ENCODE measurements at regions not wholly inside any gene's neighbourhood (a gene's known extent, or its start where the extent isn't known, plus 50 kb on each side); places are given as distances from the start of the nearest gene placed in this dataset.

GRCh38 chr16:35201151-35201550, 1741.7 kb downstream of the TP53TG3F start:
- CTCF ChIA-PET (ENCODE audit: low intra/inter-chr PET ratio), result no interaction called here
- 0% methylated on average over 5 of the region's 5 CpGs for WGBS (ENCODE audit: insufficient coverage, low coverage, missing lambda C conversion rate)
- Histone ChIP-seq H2AFZ (ENCODE audit: low read depth, low read length) (no peak overlapping the region), H3K4me3 (no peak overlapping the region), H3K27ac (ENCODE audit: extremely low read depth, low read depth, low read length) (no peak overlapping the region), H3K4me2 (ENCODE audit: insufficient read depth, low read length) (no peak overlapping the region), H4K20me1 (replicated peaks; ENCODE audit: control insufficient read depth, insufficient read depth, low read length) (no peaks in the 10 kb centered on the region), H3K9me1 (ENCODE audit: control insufficient read depth, insufficient read depth, low read length) (no peaks in the 10 kb centered on the region), H3K9ac (ENCODE audit: insufficient read depth in 1 of 2, low read depth in 2 of 2, low read length in 2 of 2) (no peak overlapping the region), H3K27me3 (ENCODE audit: control insufficient read depth in 2 of 2, insufficient read depth in 2 of 2, low read length in 2 of 2) (no peaks in the 10 kb centered on the region), H3K79me2 (ENCODE audit: control insufficient read depth, insufficient read depth, low read length) (no peaks in the 10 kb centered on the region), H3K9me3 (replicated peaks; ENCODE audit: control insufficient read depth, insufficient read depth, low read depth, low read length) (no peaks in the 10 kb centered on the region), H3K4me1 (replicated peaks in 1 of 2; ENCODE audit: control insufficient read depth in 2 of 2, insufficient read depth in 2 of 2, low read length in 2 of 2) (no peaks in the 10 kb centered on the region), H3K36me3 (ENCODE audit: control insufficient read depth, insufficient read depth, low read length) (no peaks in the 10 kb centered on the region)
- POLR2A ChIA-PET, result no interaction called here
- no peak for DNase-seq (ENCODE audit: extremely low read depth in 1 of 4, low spot score in 3 of 4)
- no TSS peak for BruUV-seq (replicated peaks)
- intact Hi-C loops (cut with micrococcal nuclease) (no loop called here), in situ Hi-C loops (cut with MboI) (no loop called here)
- ATAC-seq, result no peak
- FAIRE-seq, result no peak
- no peak for TF ChIP-seq CCAR2 (IDR thresholded peaks at IDR 0.05; ENCODE audit: low read depth, low read length)
- no peak for TF ChIP-seq ZNF347 (CRISPR knock-in tag; IDR thresholded peaks at IDR 0.05; ENCODE audit: low read depth)
- TF ChIP-seq ZNF586 (CRISPR knock-in tag; conservative IDR thresholded peaks at IDR 0.05), result no peak
- no peak for TF ChIP-seq ZNF133 (CRISPR knock-in tag; IDR thresholded peaks at IDR 0.05)
- no peak for TF ChIP-seq ARID4B (CRISPR knock-in tag; IDR thresholded peaks at IDR 0.05)
- no peak for TF ChIP-seq DACH1 (IDR thresholded peaks at IDR 0.05; ENCODE audit: partially characterized antibody)

All from K562 (cell line).